Nephron (organoid): ENCODE measurements at regions not wholly inside any gene's neighbourhood (a gene's known extent, or its start where the extent isn't known, plus 50 kb on each side); places are given as distances from the start of the nearest gene placed in this dataset.

Source experiments
- H3K27ac Mint-ChIP-seq, 3 experiments: 2 replicates each; pipeline ENCODE4 v1.8.0; 2020; ENCODE audit warnings: mixed read lengths in 3 of 3, mild to moderate bottlenecking in 2 of 3, moderate library complexity in 1 of 3
- H3K27me3 Mint-ChIP-seq: 2 replicates; pipeline ENCODE4 v1.8.0; 2021; ENCODE audit warnings: low read depth, mild to moderate bottlenecking, moderate library complexity, mixed read lengths
- H3K36me3 Mint-ChIP-seq: 2 replicates; pipeline ENCODE4 v1.8.0; 2020; ENCODE audit warnings: low read depth, mixed read lengths
- H3K4me1 Mint-ChIP-seq: 2 replicates; pipeline ENCODE4 v1.8.0; 2020; ENCODE audit warnings: mixed read lengths
- H3K4me3 Mint-ChIP-seq, 3 experiments: 2 replicates each; pipeline ENCODE4 v1.8.0; 2020; ENCODE audit warnings: mild to moderate bottlenecking in 3 of 3, mixed read lengths in 3 of 3, moderate library complexity in 2 of 3
- H3K9me3 Mint-ChIP-seq: 2 replicates; pipeline ENCODE4 v1.8.0; 2020; ENCODE audit warnings: mixed read lengths
- CTCF ChIP-seq, 3 experiments: fragments of 200-600 bp; sonication (generic); IDR thresholded peaks; one replicate each; pipeline ENCODE4 v1.5.0; 2021; ENCODE audit warnings: antibody characterized with exemption in 3 of 3; ENCODE audit not compliant: unreplicated experiment in 3 of 3

DNA sequence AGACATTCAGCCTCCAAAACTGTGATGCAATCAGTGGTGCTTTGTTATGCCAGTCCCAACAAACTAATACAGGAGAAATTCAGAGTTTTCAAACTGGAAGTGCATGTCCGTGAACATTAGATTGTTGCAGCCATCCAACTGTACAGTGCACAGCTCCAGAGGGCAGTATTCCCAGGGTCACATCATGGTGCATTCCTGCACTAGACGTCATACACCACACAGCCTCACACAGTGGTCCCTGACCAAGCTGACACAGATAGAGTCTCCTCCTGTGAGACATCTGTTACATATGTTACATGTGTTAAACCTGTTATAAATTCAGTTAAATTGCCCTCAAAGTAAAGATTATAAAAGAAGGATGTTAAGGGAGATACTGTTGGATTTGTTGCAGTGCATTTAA is 209.0 kb downstream of the LRRN1 start:
- Mint-ChIP-seq H3K4me3 (no peak overlapping the region), H3K27ac (peak overlapping the region; percentile 58 to 70 (median 63)), H3K36me3 (no peaks in the 10 kb centered on the region), H3K27me3 (no peaks in the 10 kb centered on the region), H3K4me1 (peaks cover 47% of the 10 kb centered on the region), H3K9me3 (no peaks in the 10 kb centered on the region)
- TF ChIP-seq CTCF (IDR thresholded peaks at IDR 0.05; ENCODE audit: unreplicated experiment in 3 of 3) = no peak

DNA sequence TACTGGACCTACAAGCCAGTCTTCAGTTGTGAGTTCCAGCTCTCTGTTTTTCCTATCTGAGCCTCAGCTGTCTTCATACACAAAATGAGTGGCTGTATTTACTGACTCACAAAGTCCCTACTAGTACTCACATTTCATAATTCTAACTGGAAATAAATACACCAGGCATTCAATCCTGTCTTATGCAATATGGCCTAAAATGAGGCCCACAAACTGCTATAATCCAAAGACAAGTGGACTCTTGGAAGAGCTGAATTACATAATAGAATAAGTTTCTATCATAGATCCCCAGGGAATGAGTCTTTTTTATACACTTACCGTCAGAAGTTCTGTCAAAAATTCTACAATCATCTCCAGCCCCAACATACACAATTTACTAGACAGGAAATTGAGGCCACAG is 211.9 kb downstream of the LRRN1 start:
- TF ChIP-seq CTCF (IDR thresholded peaks at IDR 0.05; ENCODE audit: unreplicated experiment in 3 of 3) = no peak
- Mint-ChIP-seq H3K36me3 (no peaks in the 10 kb centered on the region), H3K27me3 (no peaks in the 10 kb centered on the region)

DNA sequence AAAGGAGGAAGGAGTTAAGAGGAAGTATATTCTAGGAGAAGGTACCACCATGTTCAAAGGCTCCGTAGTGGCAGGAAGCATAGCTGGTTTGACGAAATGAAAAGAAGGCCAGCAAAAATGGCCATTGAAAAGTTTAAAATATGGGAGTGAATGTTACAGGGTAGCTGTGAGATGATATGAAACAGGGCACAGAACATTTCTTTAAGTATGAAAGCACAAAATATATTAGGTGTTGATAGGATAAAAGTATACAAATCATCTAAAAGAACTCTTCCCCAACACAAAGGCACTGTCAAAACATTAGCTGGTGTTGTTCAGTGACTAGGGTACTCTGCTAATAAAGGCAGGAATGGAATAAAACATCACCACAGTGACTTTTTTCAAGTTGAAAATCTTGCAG is 216.2 kb downstream of the LRRN1 start:
- no peaks in the 10 kb centered on the region for H3K36me3 Mint-ChIP-seq
- peaks cover 9% of the 10 kb centered on the region for H3K4me1 Mint-ChIP-seq
- no peaks in the 10 kb centered on the region for H3K9me3 Mint-ChIP-seq
- H3K4me3 Mint-ChIP-seq = no peak overlapping the region
- H3K27me3 Mint-ChIP-seq = no peaks in the 10 kb centered on the region
- no peak for TF ChIP-seq CTCF (IDR thresholded peaks at IDR 0.05; ENCODE audit: unreplicated experiment in 3 of 3)
- no peak overlapping the region for H3K27ac Mint-ChIP-seq

More for the DNA sequence above, 211.9 kb downstream of the LRRN1 start:
- Mint-ChIP-seq H3K4me1 (peaks cover 46% of the 10 kb centered on the region), H3K27ac (no peak overlapping the region), H3K4me3 (no peak overlapping the region), H3K9me3 (no peaks in the 10 kb centered on the region)

DNA sequence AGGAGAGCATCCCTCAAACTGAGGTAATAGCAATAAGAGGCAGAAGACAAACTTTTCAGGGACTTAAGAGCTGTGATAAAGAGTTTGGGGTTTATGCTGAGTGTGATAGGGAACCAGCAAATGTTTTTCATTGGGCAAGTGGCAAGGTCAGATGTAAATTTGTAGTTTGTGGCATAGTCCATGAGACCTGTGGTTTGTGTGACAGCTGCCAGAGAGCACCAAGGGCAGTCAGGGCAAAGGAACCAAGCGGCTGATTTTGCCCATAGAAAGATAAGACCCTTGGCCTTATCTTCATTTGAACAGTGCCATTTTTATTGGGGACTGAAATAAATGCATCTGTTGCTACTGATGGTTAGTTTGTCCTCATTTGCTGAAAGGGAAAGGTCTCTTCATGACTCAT is 220.3 kb downstream of the LRRN1 start:
- H3K27me3 Mint-ChIP-seq = no peaks in the 10 kb centered on the region

GRCh38 chr3:4021162-4021561 is 221.9 kb downstream of the LRRN1 start:
- no peak for TF ChIP-seq CTCF (IDR thresholded peaks at IDR 0.05; ENCODE audit: unreplicated experiment in 3 of 3)
- H3K4me3 Mint-ChIP-seq = no peak overlapping the region
- no peaks in the 10 kb centered on the region for H3K27me3 Mint-ChIP-seq
- H3K27ac Mint-ChIP-seq = no peak overlapping the region
- no peaks in the 10 kb centered on the region for H3K9me3 Mint-ChIP-seq
- no peaks in the 10 kb centered on the region for H3K4me1 Mint-ChIP-seq
- no peaks in the 10 kb centered on the region for H3K36me3 Mint-ChIP-seq

More for the DNA sequence above, 220.3 kb downstream of the LRRN1 start:
- TF ChIP-seq CTCF (IDR thresholded peaks at IDR 0.05; ENCODE audit: unreplicated experiment in 3 of 3) = no peak
- no peaks in the 10 kb centered on the region for H3K4me1 Mint-ChIP-seq
- H3K36me3 Mint-ChIP-seq = no peaks in the 10 kb centered on the region
- H3K9me3 Mint-ChIP-seq = no peaks in the 10 kb centered on the region
- no peak overlapping the region for H3K4me3 Mint-ChIP-seq
- no peak overlapping the region for H3K27ac Mint-ChIP-seq

GRCh38 chr3:4029135-4029534 is 229.9 kb downstream of the LRRN1 start:
- no peak for TF ChIP-seq CTCF (IDR thresholded peaks at IDR 0.05; ENCODE audit: unreplicated experiment in 3 of 3)
- H3K36me3 Mint-ChIP-seq = no peaks in the 10 kb centered on the region
- no peaks in the 10 kb centered on the region for H3K4me1 Mint-ChIP-seq
- H3K4me3 Mint-ChIP-seq = no peak overlapping the region
- H3K27me3 Mint-ChIP-seq = no peaks in the 10 kb centered on the region
- H3K27ac Mint-ChIP-seq = no peak overlapping the region
- no peaks in the 10 kb centered on the region for H3K9me3 Mint-ChIP-seq
